ENCODE measurements at regions not wholly inside any gene's neighbourhood (a gene's known extent, or its start where the extent isn't known, plus 50 kb on each side); places are given as distances from the start of the nearest gene placed in this dataset.

DNA sequence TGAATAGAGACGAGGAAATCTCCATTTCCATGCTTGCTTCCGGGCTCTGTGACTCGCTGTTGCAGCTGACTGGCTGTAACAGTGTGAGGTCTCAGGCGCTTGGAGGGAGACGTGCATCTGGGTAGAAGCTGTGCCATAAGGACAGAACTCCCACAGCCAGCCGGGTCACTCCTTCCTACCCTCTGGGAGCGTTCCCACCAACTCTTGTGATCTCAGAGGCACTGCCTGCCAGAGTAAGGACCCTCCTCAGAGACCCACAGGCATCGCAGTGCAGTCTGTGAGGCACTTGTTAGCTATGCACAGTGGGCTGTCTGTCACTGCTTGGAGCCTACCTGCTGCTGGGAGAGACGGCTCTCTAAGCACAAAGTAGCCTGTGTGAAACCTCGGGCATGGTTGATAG is 203.4 kb upstream of the SEMA6A start:
- TF ChIP-seq, protein P1, sequence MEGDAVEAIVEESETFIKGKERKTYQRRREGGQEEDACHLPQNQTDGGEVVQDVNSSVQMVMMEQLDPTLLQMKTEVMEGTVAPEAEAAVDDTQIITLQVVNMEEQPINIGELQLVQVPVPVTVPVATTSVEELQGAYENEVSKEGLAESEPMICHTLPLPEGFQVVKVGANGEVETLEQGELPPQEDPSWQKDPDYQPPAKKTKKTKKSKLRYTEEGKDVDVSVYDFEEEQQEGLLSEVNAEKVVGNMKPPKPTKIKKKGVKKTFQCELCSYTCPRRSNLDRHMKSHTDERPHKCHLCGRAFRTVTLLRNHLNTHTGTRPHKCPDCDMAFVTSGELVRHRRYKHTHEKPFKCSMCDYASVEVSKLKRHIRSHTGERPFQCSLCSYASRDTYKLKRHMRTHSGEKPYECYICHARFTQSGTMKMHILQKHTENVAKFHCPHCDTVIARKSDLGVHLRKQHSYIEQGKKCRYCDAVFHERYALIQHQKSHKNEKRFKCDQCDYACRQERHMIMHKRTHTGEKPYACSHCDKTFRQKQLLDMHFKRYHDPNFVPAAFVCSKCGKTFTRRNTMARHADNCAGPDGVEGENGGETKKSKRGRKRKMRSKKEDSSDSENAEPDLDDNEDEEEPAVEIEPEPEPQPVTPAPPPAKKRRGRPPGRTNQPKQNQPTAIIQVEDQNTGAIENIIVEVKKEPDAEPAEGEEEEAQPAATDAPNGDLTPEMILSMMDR (IDR thresholded peaks at IDR 0.05): no peak
- no peak for TF ChIP-seq POLR2AphosphoS5 (IDR thresholded peaks at IDR 0.05)
